T-helper 2 cell treated with Interferon-gamma antibody and Interleukin-4, amounts not matched to agents 5 μg/mL and 100 μg/mL, for 36 hours (primary cell): ENCODE measurements at regions not wholly inside any gene's neighbourhood (a gene's known extent, or its start where the extent isn't known, plus 50 kb on each side); places are given as distances from the start of the nearest gene placed in this dataset.

Source experiments
- DNase-seq: peaks from one replicate; pipeline ENCODE4 v3.0.0; 2021; ENCODE audit warnings: low spot score
- H3K27ac Mint-ChIP-seq: one replicate; pipeline ENCODE4 v1.8.0; 2021; ENCODE audit warnings: mild to moderate bottlenecking, mixed read lengths
- H3K27me3 Mint-ChIP-seq: one replicate; pipeline ENCODE4 v1.8.0; 2021; ENCODE audit warnings: low read depth, mixed read lengths
- H3K36me3 Mint-ChIP-seq: one replicate; pipeline ENCODE4 v1.8.0; 2021; ENCODE audit warnings: low read depth, mixed read lengths
- H3K4me1 Mint-ChIP-seq: one replicate; pipeline ENCODE4 v1.8.0; 2021; ENCODE audit warnings: low read depth, mixed read lengths
- H3K4me3 Mint-ChIP-seq: one replicate; pipeline ENCODE4 v1.8.0; 2022; ENCODE audit warnings: mild to moderate bottlenecking, moderate library complexity, mixed read lengths
- H3K9me3 Mint-ChIP-seq: one replicate; pipeline ENCODE4 v1.8.0; 2021; ENCODE audit warnings: mixed read lengths

DNA sequence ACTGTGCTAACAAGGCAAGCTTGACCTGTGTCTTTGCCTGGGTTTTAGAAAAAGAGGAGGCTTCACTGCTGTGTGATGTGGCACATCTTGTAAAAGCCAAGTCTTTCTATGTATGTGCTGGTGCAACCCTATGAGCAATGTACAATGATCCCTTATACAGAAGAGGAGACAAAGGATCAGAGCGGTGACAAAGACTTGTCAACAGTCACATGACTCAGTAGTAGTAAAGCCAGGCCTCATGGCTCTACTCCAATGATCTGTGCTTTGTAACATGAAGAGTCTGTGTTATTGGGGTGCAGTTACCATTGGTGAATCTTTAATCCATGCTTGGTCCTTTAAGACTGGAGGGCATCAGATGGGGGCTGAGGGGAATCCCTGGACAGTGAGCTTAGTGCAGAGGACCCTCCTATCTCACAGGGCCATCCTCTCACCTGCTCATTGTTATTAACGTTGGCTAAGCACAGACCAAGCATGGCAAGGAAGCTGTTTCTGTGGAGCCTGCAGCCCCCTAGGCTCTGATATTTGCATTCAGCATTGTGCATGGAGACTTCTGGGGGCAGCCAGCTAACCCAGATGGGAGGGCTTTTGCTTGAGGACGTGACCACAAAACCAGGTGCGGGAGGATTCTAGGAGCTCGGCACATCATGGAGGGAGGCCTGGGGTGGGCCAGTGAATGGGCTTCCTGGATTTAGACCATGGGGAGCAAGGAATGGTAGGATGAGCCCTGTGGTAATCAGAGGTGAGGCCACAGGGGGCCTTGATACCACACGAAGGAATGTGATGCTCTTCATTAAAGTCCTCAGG, 308.8 kb upstream of the ZNF32 start:
- no peak overlapping the region for H3K4me3 Mint-ChIP-seq
- no peaks in the 10 kb centered on the region for H3K9me3 Mint-ChIP-seq
- peaks cover 5% of the 10 kb centered on the region for H3K27me3 Mint-ChIP-seq
- no peak for DNase-seq
- H3K27ac Mint-ChIP-seq: no peak overlapping the region
- H3K4me1 Mint-ChIP-seq: no peaks in the 10 kb centered on the region
- H3K36me3 Mint-ChIP-seq: no peaks in the 10 kb centered on the region

DNA sequence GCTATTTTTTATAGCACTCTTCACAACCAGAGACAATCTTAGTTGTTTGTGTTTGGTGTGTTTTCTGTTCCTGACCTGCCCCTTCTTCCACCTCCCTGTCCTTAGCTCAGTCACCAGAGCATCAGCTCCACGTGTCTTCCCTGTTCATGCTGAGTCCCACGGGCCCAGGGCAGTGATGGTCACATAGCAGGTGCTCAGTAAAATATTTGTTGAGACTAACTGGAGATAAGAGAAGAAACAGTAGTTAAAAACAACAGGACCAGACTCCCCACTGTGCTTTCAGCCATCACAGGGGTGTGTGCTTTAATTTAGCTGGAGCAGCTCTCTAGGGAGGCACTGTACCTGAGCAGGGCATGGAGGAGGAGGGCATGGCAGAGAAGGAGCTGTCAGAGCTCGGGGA, 307.3 kb upstream of the ZNF32 start:
- Mint-ChIP-seq H3K27ac (no peak overlapping the region), H3K9me3 (no peaks in the 10 kb centered on the region), H3K4me3 (no peak overlapping the region), H3K4me1 (no peaks in the 10 kb centered on the region), H3K36me3 (no peaks in the 10 kb centered on the region), H3K27me3 (peaks cover 7% of the 10 kb centered on the region)
- no peak for DNase-seq

- H3K4me3 Mint-ChIP-seq: no peak overlapping the region
- H3K4me1 Mint-ChIP-seq: no peaks in the 10 kb centered on the region
- H3K36me3 Mint-ChIP-seq: no peaks in the 10 kb centered on the region
- no peak for DNase-seq
- peaks cover 11% of the 10 kb centered on the region for H3K27me3 Mint-ChIP-seq
- no peaks in the 10 kb centered on the region for H3K9me3 Mint-ChIP-seq
- no peak overlapping the region for H3K27ac Mint-ChIP-seq
Observed at GRCh38 chr10:43955002-43955596, 306.4 kb upstream of the ZNF32 start.

GRCh38 chr10:43953672-43954071, 305.0 kb upstream of the ZNF32 start:
- no peaks in the 10 kb centered on the region for H3K4me1 Mint-ChIP-seq
- peaks cover 12% of the 10 kb centered on the region for H3K27me3 Mint-ChIP-seq
- no peaks in the 10 kb centered on the region for H3K9me3 Mint-ChIP-seq
- no peak for DNase-seq
- no peaks in the 10 kb centered on the region for H3K36me3 Mint-ChIP-seq
- no peak overlapping the region for H3K27ac Mint-ChIP-seq
- H3K4me3 Mint-ChIP-seq: no peak overlapping the region

DNA sequence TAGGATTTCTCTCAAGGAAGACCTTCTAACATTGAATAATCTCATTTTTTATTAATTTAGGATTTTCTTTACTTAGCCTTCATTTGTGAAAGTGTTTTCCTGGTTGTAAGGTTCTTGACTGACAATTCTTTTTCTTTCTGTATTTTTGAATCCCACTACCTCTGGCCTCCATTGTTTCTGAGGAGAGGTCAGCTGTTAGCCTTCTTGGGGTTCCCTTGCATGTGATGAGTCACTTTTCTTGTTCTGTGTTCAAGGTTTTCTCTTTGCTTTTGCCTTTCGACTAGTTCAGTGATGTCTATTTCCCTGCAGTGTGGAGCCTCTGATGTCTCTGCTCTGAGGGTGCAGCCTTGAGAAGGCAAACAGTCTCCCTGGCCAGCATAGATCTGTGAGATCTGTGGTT, 304.1 kb upstream of the ZNF32 start:
- Mint-ChIP-seq H3K27me3 (peaks cover 13% of the 10 kb centered on the region), H3K36me3 (no peaks in the 10 kb centered on the region), H3K4me3 (no peak overlapping the region), H3K27ac (no peak overlapping the region), H3K4me1 (no peaks in the 10 kb centered on the region), H3K9me3 (no peaks in the 10 kb centered on the region)
- DNase-seq: no peak

DNA sequence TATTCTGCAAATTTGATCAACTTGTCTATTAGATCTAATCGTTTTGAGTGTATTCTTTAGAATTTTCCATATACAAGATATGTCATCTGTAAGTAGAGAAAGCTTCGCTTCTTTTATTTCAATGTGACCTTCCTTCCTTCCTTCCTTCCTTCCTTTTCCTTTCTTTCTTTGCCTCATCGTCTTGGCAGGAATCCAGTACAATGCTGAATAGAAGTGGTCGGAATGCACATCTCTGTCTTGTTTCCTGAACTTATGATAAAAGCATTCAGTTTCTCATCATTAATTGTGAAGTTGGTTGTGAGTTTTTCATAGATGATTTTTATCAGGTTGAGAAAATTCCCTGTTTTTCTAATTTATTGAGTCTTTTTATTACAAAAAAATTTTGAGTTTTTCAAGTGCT, 300.7 kb upstream of the ZNF32 start:
- no peak overlapping the region for H3K4me3 Mint-ChIP-seq
- no peak for DNase-seq
- no peak overlapping the region for H3K27ac Mint-ChIP-seq
- H3K9me3 Mint-ChIP-seq: no peaks in the 10 kb centered on the region
- H3K4me1 Mint-ChIP-seq: no peaks in the 10 kb centered on the region
- no peaks in the 10 kb centered on the region for H3K36me3 Mint-ChIP-seq
- H3K27me3 Mint-ChIP-seq: peaks cover 13% of the 10 kb centered on the region

- DNase-seq: no peak
- Mint-ChIP-seq H3K27ac (no peak overlapping the region), H3K36me3 (no peaks in the 10 kb centered on the region), H3K4me3 (no peak overlapping the region), H3K4me1 (no peaks in the 10 kb centered on the region), H3K27me3 (peaks cover 10% of the 10 kb centered on the region), H3K9me3 (no peaks in the 10 kb centered on the region)
Observed at GRCh38 chr10:43946445-43946844, 297.8 kb upstream of the ZNF32 start.

- Mint-ChIP-seq H3K27me3 (peaks cover 8% of the 10 kb centered on the region), H3K9me3 (no peaks in the 10 kb centered on the region), H3K36me3 (no peaks in the 10 kb centered on the region), H3K4me3 (no peak overlapping the region), H3K4me1 (no peaks in the 10 kb centered on the region), H3K27ac (no peak overlapping the region)
- no peak for DNase-seq
Observed at GRCh38 chr10:43945908-43946307, 297.2 kb upstream of the ZNF32 start.

GRCh38 chr10:43945094-43945730, 296.5 kb upstream of the ZNF32 start:
- Mint-ChIP-seq H3K9me3 (no peaks in the 10 kb centered on the region), H3K4me1 (no peaks in the 10 kb centered on the region), H3K27me3 (peaks cover 5% of the 10 kb centered on the region), H3K4me3 (no peak overlapping the region), H3K27ac (no peak overlapping the region), H3K36me3 (no peaks in the 10 kb centered on the region)
- DNase-seq: no peak

DNA sequence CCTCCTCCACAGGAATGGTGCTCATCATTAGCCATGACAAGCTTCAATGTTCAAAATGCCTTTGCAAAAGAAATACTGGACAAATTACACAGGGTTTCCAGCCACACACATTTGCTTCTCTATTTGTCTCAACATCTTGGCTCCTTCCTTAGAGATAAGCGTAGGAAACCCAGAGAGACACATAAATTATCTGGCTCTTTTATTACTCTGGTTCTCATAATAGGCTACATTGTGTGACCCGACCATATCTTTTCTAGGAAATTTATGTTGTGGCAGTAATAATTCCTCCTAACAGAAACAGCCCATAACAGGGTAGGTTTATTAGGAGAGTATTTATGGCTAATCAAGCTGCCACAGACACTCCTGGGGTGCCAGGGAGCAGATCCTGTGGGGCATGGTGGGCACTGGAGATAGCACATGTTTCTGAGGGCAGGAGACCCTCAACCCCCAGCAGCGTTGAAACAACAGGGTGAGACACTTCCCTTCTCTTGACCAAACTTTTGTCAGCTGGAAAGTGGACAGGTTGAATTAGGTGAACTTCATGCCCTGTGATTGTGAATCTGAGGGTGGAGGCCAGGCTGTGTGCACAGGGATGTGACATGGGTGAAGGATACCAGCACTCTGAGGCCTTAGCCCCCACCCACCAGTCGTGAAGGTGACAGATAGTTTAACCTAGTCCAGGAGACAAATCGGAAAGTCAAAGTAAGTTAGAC, 295.9 kb upstream of the ZNF32 start:
- Mint-ChIP-seq H3K4me1 (peaks cover 3% of the 10 kb centered on the region), H3K9me3 (no peaks in the 10 kb centered on the region), H3K27me3 (peaks cover 5% of the 10 kb centered on the region), H3K4me3 (no peak overlapping the region), H3K27ac (no peak overlapping the region), H3K36me3 (no peaks in the 10 kb centered on the region)
- DNase-seq: no peak

- Mint-ChIP-seq H3K27me3 (peaks cover 5% of the 10 kb centered on the region), H3K4me1 (peaks cover 3% of the 10 kb centered on the region), H3K9me3 (no peaks in the 10 kb centered on the region), H3K4me3 (no peak overlapping the region), H3K27ac (no peak overlapping the region), H3K36me3 (no peaks in the 10 kb centered on the region)
- DNase-seq: no peak
Observed at GRCh38 chr10:43943818-43944360, 295.2 kb upstream of the ZNF32 start.

DNA sequence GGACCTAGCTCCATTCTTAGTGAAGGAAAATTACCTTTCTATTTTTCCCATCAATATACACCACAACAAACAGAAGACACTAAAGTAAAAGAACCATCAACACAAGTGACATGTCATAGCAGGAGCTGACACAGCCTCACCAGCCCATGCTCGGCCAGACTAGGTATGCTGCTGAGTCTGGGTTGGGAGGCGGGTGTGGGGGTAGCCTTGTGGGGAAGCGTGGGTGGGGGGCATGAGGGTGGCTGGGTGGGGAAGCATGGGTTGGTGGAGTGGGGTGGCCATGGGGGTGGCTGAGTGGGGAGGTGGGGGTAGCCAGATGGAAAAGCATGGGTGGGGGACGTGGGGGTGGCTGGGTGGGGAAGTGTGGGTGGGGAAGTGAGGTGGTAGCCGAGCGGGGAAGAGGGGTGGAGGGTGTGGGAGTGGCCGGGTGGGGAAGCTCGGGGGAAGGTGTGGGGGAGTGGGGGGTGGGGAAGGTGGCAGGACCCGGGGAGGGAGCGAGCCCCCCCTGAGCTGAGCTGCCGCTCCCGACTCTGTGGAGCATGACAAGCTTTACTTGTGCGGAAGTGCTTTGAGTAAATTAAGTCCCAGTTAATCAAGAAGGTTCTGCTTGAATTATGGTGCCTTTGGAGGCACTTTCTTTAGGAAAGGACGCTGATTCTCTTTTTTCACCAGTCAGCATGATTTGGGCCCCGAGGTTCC, 294.6 kb upstream of the ZNF32 start:
- Mint-ChIP-seq H3K4me1 (peaks cover 3% of the 10 kb centered on the region), H3K36me3 (no peaks in the 10 kb centered on the region), H3K9me3 (no peaks in the 10 kb centered on the region), H3K27me3 (peaks cover 3% of the 10 kb centered on the region), H3K4me3 (no peak overlapping the region), H3K27ac (no peak overlapping the region)
- no peak for DNase-seq

- peaks cover 3% of the 10 kb centered on the region for H3K4me1 Mint-ChIP-seq
- H3K4me3 Mint-ChIP-seq: no peak overlapping the region
- H3K27me3 Mint-ChIP-seq: peaks cover 3% of the 10 kb centered on the region
- DNase-seq: no peak
- H3K27ac Mint-ChIP-seq: no peak overlapping the region
- no peaks in the 10 kb centered on the region for H3K9me3 Mint-ChIP-seq
- no peaks in the 10 kb centered on the region for H3K36me3 Mint-ChIP-seq
Observed at GRCh38 chr10:43942096-43942850, 293.6 kb upstream of the ZNF32 start.
